AG04449 (cell line): ENCODE measurements at regions not wholly inside any gene's neighbourhood (a gene's known extent, or its start where the extent isn't known, plus 50 kb on each side); places are given as distances from the start of the nearest gene placed in this dataset.
"Not testable (repeated sequence)": the region's sequence is repeated elsewhere in the genome, so short reads cannot be mapped to it uniquely, and the experiment has no call there.

Experiments
- CTCF ChIA-PET: fragments of 350-600 bp; formaldehyde crosslinking; extraction: SDS; loops from one replicate; lab custom pipeline; 2021; ENCODE audit warnings: antibody characterized with exemption; lab: Yijun Ruan, JAX
- POLR2A ChIA-PET: fragments of 400-600, 350-600 bp; formaldehyde crosslinking; extraction: SDS; loops from one replicate; lab custom pipeline; 2020; ENCODE audit warnings: antibody characterized with exemption, inconsistent platforms; lab: Yijun Ruan, JAX
- DNase-seq: peaks from one replicate; pipeline ENCODE4 v3.0.0-alpha.2; 2010; ENCODE audit warnings: low read depth, low spot score
- H3K4me3 ChIP-seq: 2 replicates; pipeline ENCODE4 v1.5.1; 2011; ENCODE audit warnings: low read depth, mild to moderate bottlenecking, control low read depth, low read length
- CTCF ChIP-seq: IDR thresholded peaks from one replicate; pipeline ENCODE4 v1.5.1; 2011; ENCODE audit warnings: mild to moderate bottlenecking, moderate library complexity, low read length, control low read depth, inconsistent platforms; ENCODE audit not compliant: insufficient read depth; ENCODE audit errors: missing control alignments

- H3K4me3 ChIP-seq: no peak overlapping the region
- POLR2A ChIA-PET: no interaction called here
- DNase-seq: peak; percentile 3
- CTCF ChIA-PET: interaction anchor here (0.7 to 1.8 kb wide), 8 partner anchors 11 to 1454 kb away, joined by 3 to 6 read pairs (median 3); no protein-coding TSS in a partner anchor
- TF ChIP-seq CTCF: peak; percentile 27
These were observed 78.0 kb upstream of the SLC25A36 start for GRCh38 chr3:140863580-140864009.

- POLR2A ChIA-PET: no interaction called here
- no peak overlapping the region for H3K4me3 ChIP-seq
- no peak for DNase-seq
- CTCF ChIA-PET: no interaction called here
- no peak for TF ChIP-seq CTCF
These were observed 71.3 kb upstream of the SLC25A36 start for GRCh38 chr3:140870351-140870750.

DNA sequence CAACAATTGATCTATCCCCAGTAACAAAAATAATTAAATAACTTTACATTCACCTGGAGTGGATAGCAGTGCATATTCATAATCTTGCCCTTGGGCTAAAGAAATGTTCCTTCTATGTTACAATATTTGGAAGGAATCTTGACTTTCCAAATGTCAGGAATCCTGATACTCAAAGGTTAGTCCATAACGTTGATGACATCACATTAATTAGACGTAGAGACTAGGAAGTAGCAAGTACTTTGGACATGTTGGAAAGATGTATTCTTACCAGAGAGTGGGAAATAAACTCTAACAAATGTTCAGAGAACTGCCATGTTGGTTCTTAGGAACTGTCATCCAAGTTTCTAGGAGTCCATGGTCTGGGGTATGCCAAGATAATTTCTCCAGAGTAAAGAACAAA is 70.6 kb upstream of the SLC25A36 start:
- CTCF ChIA-PET: no interaction called here
- POLR2A ChIA-PET: no interaction called here
- no peak for DNase-seq
- no peak for TF ChIP-seq CTCF
- H3K4me3 ChIP-seq: no peak overlapping the region

DNA sequence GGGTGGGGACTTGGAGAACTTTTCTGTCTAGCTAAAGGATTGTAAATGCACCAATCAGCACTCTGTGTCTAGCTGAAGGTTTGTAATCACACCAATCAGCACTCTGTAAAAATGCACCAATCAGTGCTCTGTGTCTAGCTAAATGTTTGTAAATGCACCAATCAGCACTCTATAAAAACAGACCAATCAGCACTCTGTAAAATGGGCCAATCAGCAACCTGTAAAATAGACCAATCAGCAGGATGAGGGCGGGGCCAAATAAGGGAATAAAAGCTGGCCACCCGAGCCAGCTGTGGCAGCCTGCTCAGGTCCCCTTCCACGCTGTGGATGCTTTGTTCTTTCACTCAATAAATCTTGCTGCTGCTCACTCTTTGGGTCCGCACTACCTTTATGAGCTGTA is 69.5 kb upstream of the SLC25A36 start:
- DNase-seq, H3K4me3 ChIP-seq, CTCF ChIA-PET, POLR2A ChIA-PET: not testable (repeated sequence)

- no peak overlapping the region for H3K4me3 ChIP-seq
- no peak for TF ChIP-seq CTCF
- DNase-seq: no peak
- POLR2A ChIA-PET: no interaction called here
- CTCF ChIA-PET: no interaction called here
These were observed 58.1 kb upstream of the SLC25A36 start for GRCh38 chr3:140883428-140884040.

DNA sequence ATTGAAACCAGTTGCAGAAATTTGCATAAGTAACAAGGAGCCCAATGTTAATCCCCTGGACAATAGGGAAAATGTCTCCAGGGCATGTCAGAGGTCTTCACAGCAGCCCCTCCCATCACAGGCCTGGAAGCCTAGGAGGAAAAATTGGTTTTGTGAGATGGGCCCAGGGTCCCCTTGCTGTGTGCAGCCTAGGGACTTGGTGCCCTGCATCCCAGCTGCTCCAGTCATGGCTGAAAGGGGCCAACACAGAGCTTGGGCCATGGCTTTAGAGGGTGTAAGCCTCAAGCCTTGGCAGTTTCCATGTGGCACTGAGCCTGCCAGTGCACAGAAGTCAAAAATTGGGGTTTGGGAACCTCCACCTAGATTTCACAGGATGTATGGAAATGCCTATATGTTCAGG is 55.9 kb upstream of the SLC25A36 start:
- DNase-seq, POLR2A ChIA-PET, CTCF ChIA-PET, H3K4me3 ChIP-seq: not testable (repeated sequence)
